Lower lobe of right lung (tissue), 2 donors: ENCODE measurements at regions not wholly inside any gene's neighbourhood (a gene's known extent, or its start where the extent isn't known, plus 50 kb on each side); places are given as distances from the start of the nearest gene placed in this dataset.

Experiments used
- ATAC-seq, 2 donors: fragments of 200-7000 bp; cut with Tn5 transposase; one replicate each; pipeline ENCODE4 v1.9.1; 2020 to 2022; ENCODE audit warnings: mild to moderate bottlenecking in 2 of 2, moderate library complexity in 2 of 2
- DNase-seq: peaks from one replicate; pipeline ENCODE4 v3.0.0-alpha.2; 2020
- H3K27ac ChIP-seq: fragments of 200-600 bp; one replicate; pipeline ENCODE4 v1.8.0; 2022
- H3K27me3 ChIP-seq: fragments of 200-600 bp; one replicate; pipeline ENCODE4 v1.8.0; 2022; ENCODE audit warnings: low read depth
- H3K36me3 ChIP-seq: fragments of 200-600 bp; one replicate; pipeline ENCODE4 v1.8.0; 2022; ENCODE audit warnings: mild to moderate bottlenecking
- H3K4me1 ChIP-seq: fragments of 200-600 bp; one replicate; pipeline ENCODE4 v1.8.0; 2022
- H3K4me3 ChIP-seq: fragments of 200-600 bp; one replicate; pipeline ENCODE4 v1.8.0; 2022; ENCODE audit warnings: mild to moderate bottlenecking
- H3K9me3 ChIP-seq: fragments of 200-600 bp; one replicate; pipeline ENCODE4 v1.8.0; 2022
- intact Hi-C: fragments of 100-400 bp; cut with DNase I; formaldehyde crosslinking; loops from one replicate; pipeline ENCODE4 v1.11.0; 2022
- TF ChIP-seq, protein P1 (sequence below): fragments of 200-600 bp; IDR thresholded peaks from one replicate; pipeline ENCODE4 v1.8.0; 2022; ENCODE audit warnings: antibody characterized with exemption, mild to moderate bottlenecking
- donor health status: DM: no; HTN: yes; CAD: no; lungs with severe emphysema.

DNA sequence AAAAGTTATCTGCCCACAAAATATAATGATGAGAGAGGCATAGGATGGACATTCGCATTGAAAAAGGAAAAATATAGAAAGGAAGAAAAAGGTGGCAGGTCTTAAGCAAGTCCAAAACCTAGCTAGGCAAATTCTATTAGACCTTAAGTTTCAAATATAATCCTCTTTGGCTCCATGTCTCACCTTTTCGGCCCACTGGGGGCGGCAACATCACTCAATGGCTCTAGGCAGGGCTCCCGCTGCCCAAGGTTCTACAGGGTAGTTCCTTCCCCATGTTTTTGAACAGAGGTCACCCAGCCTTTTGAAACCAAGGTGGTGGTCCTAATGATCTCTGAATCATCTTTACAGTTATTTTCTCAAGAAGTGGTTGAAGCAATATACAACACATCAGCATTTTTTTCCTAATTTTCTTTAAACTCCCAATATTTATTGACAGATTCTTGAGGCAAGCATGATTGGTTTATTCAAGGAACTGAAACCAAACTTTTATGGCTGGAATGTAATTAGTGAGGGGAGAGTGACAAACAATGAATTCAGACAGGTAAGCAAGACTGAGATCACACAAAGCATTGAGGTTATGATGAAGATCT is 309.4 kb downstream of the ANTXR2 start:
- no peak for DNase-seq

DNA sequence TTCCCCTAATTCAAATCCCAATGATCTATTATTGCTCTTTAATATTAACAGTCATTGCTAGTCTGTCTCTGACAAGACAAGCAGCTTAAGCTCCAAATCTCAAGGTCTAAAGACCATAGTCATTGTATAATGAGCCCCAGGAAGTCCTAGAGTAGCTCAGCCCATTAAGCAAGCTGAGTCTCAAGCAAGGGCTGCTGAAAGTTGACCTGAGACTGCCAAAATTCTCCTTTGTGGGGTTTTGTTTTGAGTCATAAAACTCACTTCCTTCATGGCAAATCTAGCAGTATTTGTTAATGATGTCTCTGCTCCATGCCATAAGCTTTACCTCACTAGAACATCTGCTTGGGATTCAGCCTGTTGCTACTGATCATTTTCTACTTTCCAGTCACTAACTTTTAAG is 313.2 kb downstream of the ANTXR2 start:
- H3K9me3 ChIP-seq = no peaks in the 10 kb centered on the region
- H3K27ac ChIP-seq = no peak overlapping the region
- H3K36me3 ChIP-seq = no peaks in the 10 kb centered on the region
- ATAC-seq = no peak
- TF ChIP-seq, protein P1, sequence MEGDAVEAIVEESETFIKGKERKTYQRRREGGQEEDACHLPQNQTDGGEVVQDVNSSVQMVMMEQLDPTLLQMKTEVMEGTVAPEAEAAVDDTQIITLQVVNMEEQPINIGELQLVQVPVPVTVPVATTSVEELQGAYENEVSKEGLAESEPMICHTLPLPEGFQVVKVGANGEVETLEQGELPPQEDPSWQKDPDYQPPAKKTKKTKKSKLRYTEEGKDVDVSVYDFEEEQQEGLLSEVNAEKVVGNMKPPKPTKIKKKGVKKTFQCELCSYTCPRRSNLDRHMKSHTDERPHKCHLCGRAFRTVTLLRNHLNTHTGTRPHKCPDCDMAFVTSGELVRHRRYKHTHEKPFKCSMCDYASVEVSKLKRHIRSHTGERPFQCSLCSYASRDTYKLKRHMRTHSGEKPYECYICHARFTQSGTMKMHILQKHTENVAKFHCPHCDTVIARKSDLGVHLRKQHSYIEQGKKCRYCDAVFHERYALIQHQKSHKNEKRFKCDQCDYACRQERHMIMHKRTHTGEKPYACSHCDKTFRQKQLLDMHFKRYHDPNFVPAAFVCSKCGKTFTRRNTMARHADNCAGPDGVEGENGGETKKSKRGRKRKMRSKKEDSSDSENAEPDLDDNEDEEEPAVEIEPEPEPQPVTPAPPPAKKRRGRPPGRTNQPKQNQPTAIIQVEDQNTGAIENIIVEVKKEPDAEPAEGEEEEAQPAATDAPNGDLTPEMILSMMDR = no peak
- intact Hi-C loops = no loop called here
- H3K27me3 ChIP-seq = no peaks in the 10 kb centered on the region
- H3K4me1 ChIP-seq = no peaks in the 10 kb centered on the region
- no peak for DNase-seq
- H3K4me3 ChIP-seq = no peak overlapping the region

More for the DNA sequence above, 309.4 kb downstream of the ANTXR2 start:
- TF ChIP-seq, protein P1 = no peak
- Histone ChIP-seq H3K27ac (no peak overlapping the region), H3K4me3 (no peak overlapping the region), H3K9me3 (peaks cover 7% of the 10 kb centered on the region), H3K27me3 (no peaks in the 10 kb centered on the region), H3K36me3 (no peaks in the 10 kb centered on the region), H3K4me1 (no peaks in the 10 kb centered on the region)
- ATAC-seq = no peak
- intact Hi-C loops = no loop called here

DNA sequence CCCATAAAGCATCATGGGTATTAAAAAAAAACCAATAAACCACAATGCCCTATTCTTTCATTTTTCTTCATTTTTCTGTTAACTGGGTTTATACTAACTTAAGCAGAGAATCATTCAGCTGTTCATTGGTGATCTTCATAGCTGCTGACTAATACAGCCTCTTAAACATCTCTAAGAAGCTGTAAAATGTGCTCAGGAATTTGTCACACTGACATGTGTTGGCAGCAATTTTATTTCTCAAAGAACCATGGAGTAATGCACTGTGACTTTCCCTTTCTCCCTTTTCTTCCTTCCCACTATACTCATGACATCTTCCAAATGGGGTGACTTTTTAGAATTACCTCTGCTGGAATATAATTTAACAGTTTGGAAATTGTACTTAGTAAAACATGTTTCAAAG is 315.4 kb downstream of the ANTXR2 start:
- no peaks in the 10 kb centered on the region for H3K36me3 ChIP-seq
- DNase-seq = no peak
- no peak for ATAC-seq
- H3K27me3 ChIP-seq = no peaks in the 10 kb centered on the region
- no peaks in the 10 kb centered on the region for H3K9me3 ChIP-seq
- TF ChIP-seq, protein P1 = no peak
- intact Hi-C loops = no loop called here
- no peak overlapping the region for H3K27ac ChIP-seq
- H3K4me1 ChIP-seq = no peaks in the 10 kb centered on the region
- H3K4me3 ChIP-seq = no peak overlapping the region

DNA sequence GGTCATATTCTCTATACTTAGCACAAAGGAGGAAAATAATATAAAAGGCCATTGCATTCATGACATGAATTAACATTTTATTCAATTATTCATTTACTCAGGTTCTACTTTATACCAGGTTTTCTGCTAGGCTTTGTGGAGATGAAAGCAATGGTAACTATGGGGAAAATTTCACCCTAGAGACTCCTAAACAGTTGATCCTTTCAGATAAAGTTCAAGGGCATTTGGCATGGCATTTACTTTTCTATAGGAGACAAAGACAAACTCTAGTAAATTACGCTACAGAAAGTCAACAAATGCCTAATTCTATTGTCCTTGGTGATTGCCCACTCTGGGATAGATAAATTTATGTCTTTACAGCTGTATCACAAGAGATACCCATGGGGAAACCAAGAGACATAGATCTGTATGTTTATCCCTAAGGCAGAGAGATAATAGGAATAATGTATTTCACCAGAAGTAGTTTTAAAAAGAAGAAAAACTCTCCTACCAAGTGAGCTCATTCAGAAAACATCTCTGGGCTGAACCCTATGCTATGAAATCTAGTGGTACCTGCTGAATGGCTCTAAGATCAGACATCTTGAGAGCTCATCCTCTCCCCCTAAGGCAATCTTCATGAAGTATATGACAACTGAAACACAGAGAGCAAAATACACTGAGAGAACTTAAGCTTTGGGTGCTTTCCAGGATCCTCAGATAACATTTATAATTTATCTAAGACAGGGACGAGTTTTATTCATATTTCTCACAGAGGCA is 316.7 kb downstream of the ANTXR2 start:
- Histone ChIP-seq H3K27ac (no peak overlapping the region), H3K27me3 (no peaks in the 10 kb centered on the region), H3K4me3 (no peak overlapping the region), H3K4me1 (no peaks in the 10 kb centered on the region), H3K36me3 (no peaks in the 10 kb centered on the region), H3K9me3 (no peaks in the 10 kb centered on the region)
- TF ChIP-seq, protein P1 = no peak
- no peak for ATAC-seq
- no peak for DNase-seq
- intact Hi-C loops = no loop called here

DNA sequence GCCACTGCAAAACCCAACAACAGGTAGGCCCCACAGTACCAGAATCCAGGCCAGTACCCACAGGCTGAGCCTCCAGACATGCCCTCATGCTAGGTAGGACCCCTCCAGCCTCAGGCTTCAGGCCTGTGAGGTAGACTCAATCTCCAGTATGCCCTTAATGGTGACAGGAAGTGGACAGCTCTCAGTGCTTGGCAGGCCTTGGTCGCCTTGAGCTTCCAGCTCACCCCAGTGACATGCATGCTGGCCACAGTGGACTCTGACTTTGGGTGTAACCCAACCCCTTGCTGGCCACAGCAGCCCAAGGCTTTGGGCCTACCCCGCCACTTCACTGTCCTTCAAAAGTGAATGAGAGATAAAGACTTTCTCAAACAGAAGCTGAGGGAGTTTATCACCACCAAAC is 324.2 kb downstream of the ANTXR2 start:
- no peaks in the 10 kb centered on the region for H3K9me3 ChIP-seq
- DNase-seq = peak; percentile 20

More for the DNA sequence above, 324.2 kb downstream of the ANTXR2 start:
- Histone ChIP-seq H3K36me3 (no peaks in the 10 kb centered on the region), H3K27ac (no peak overlapping the region), H3K27me3 (no peaks in the 10 kb centered on the region), H3K4me1 (no peaks in the 10 kb centered on the region), H3K4me3 (no peak overlapping the region)
- TF ChIP-seq, protein P1 = no peak
- ATAC-seq = no peak
- intact Hi-C loops = no loop called here
